Fibroblast of the aortic adventitia (primary cell): ENCODE measurements at regions not wholly inside any gene's neighbourhood (a gene's known extent, or its start where the extent isn't known, plus 50 kb on each side); places are given as distances from the start of the nearest gene placed in this dataset.
"Not testable (repeated sequence)": the region's sequence is repeated elsewhere in the genome, so short reads cannot be mapped to it uniquely, and the experiment has no call there.

Experiments used
- DNase-seq: peaks from one replicate; pipeline ENCODE4 v3.0.0-alpha.2; 2010; ENCODE audit warnings: low read depth
- H3K4me3 ChIP-seq: 2 replicates; pipeline ENCODE4 v1.5.1; 2011; ENCODE audit warnings: low read depth, mild to moderate bottlenecking, control low read depth, low read length, moderate library complexity
- TF ChIP-seq, protein P1 (sequence below): IDR thresholded peaks from 2 replicates; pipeline ENCODE4 v1.5.1; 2011; ENCODE audit warnings: mild to moderate bottlenecking, low read length, control low read depth, inconsistent platforms; ENCODE audit not compliant: insufficient read depth

GRCh38 chr3:101970212-101970611 lies 120.9 kb downstream of the NFKBIZ start:
- DNase-seq = no peak
- TF ChIP-seq, protein P1, sequence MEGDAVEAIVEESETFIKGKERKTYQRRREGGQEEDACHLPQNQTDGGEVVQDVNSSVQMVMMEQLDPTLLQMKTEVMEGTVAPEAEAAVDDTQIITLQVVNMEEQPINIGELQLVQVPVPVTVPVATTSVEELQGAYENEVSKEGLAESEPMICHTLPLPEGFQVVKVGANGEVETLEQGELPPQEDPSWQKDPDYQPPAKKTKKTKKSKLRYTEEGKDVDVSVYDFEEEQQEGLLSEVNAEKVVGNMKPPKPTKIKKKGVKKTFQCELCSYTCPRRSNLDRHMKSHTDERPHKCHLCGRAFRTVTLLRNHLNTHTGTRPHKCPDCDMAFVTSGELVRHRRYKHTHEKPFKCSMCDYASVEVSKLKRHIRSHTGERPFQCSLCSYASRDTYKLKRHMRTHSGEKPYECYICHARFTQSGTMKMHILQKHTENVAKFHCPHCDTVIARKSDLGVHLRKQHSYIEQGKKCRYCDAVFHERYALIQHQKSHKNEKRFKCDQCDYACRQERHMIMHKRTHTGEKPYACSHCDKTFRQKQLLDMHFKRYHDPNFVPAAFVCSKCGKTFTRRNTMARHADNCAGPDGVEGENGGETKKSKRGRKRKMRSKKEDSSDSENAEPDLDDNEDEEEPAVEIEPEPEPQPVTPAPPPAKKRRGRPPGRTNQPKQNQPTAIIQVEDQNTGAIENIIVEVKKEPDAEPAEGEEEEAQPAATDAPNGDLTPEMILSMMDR = no peak
- H3K4me3 ChIP-seq = no peak overlapping the region

GRCh38 chr3:101970905-101971304 lies 121.6 kb downstream of the NFKBIZ start:
- no peak for DNase-seq
- no peak overlapping the region for H3K4me3 ChIP-seq
- TF ChIP-seq, protein P1 = no peak

DNA sequence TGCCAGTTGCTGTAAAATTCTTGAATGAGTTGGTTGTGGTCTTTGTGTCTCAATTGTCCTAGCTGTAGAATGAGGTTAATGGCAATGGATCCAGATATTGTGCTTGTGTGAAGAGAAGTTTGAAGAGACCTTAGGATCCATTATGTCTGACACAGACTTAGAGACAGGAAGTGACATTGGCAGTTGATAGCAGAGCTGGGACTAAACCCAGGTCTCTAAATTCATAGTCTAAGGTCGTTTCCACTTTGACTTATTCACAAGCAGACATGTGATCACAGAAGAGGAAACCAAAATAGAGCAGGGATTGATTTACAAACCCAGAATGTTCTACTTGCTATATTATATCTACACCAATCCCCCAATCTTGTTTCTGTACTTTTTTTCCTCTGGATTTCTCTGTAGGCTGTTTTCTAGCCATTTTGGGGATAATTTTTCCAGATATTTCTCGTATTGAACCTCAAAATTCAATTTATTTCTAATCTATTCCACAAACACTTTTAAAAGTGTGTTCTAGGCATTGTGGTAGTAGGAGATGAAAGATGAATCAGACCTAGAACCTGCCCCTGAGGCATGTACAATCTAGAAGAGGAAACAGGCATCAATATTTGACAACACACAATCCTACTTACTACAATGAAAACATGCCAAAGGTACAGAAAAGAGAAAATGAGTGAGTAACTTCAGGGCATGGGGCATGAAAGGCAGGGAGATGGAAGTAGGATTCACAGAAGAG lies 123.3 kb downstream of the NFKBIZ start:
- DNase-seq = no peak
- TF ChIP-seq, protein P1 = no peak
- H3K4me3 ChIP-seq = no peak overlapping the region

GRCh38 chr3:101973163-101973505 lies 123.8 kb downstream of the NFKBIZ start:
- H3K4me3 ChIP-seq = no peak overlapping the region
- TF ChIP-seq, protein P1 = no peak
- no peak for DNase-seq

DNA sequence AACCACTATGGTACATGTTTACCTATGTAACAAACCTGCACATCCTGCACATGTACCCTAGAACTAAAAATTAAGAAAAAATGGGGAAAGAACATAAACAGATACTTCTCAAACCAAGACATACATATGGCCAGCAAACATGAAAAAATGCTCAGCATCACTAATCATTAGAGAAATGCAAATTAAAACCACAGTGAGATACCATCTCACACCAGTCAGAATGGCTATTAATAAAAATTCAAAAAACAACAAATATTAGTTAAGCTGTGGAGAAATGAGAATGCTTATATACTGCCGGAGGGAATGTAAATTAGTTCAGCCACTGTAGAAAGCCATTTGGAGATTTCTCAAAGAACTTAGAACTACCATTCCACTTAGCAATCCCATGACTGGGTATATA lies 126.1 kb downstream of the NFKBIZ start:
- not testable (repeated sequence) for H3K4me3 ChIP-seq, DNase-seq

DNA sequence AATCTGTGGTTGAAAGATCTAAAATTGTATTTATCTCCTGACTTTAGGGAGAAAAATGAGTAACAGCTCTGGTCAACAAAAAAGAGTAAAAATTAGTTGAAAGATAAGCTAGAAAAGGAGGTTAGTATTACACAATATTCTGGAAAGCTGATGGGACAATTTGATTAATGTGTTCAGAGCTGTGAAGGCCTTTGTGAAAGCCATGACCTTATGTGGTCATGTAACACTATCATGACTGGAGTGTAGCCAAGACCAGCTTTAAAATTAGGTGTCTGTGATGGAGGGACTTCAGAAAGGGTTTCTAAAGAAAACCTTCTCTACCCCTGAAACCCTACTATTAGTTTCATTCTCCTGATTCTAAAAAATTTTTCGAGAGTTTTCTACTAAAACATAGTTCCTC lies 127.2 kb downstream of the NFKBIZ start:
- DNase-seq = peak; percentile 68
- TF ChIP-seq, protein P1 = no peak
- H3K4me3 ChIP-seq = no peak overlapping the region

DNA sequence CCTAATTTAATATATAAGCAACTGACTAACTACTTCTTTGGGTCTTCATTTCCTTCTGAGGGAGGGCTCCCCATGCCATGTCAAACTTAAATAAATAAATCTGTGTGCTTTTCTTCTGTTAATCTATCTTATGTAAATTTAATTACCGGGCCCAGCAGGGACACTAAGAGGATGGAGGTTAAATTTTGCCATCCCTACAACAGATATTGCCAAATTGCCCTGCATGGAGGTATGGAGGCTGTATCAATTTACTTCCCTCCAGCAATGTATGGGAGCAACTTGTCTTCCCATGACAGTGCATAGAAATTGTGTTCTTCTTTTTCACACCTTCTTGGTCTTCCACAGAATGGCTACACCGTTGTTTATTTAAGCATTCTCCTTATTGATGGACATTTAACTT lies 129.0 kb downstream of the NFKBIZ start:
- no peak for DNase-seq
- no peak overlapping the region for H3K4me3 ChIP-seq
- TF ChIP-seq, protein P1 = no peak
